ENCODE measurements at regions not wholly inside any gene's neighbourhood (a gene's known extent, or its start where the extent isn't known, plus 50 kb on each side); places are given as distances from the start of the nearest gene placed in this dataset.
"Not testable (repeated sequence)": the region's sequence is repeated elsewhere in the genome, so short reads cannot be mapped to it uniquely, and the experiment has no call there.

- DNase-seq: no peak
Observed at GRCh38 chr10:4429571-4429970, 396.4 kb upstream of the AKR1E2 start.

GRCh38 chr10:4427532-4427931 is 398.5 kb upstream of the AKR1E2 start:
- no peak for DNase-seq

- DNase-seq: no peak
Observed at GRCh38 chr10:4426866-4427265, 399.1 kb upstream of the AKR1E2 start.

GRCh38 chr10:4409319-4409718 is 416.7 kb upstream of the AKR1E2 start:
- no peak for DNase-seq

- DNase-seq: no peak
Observed at GRCh38 chr10:4407783-4408182, 418.2 kb upstream of the AKR1E2 start.

- no peak for DNase-seq
Observed at GRCh38 chr10:4405828-4406227, 420.2 kb upstream of the AKR1E2 start.

GRCh38 chr10:4403638-4404252 is 422.3 kb upstream of the AKR1E2 start:
- DNase-seq: no peak

- DNase-seq: not testable (repeated sequence)
Observed at GRCh38 chr10:4401080-4401479, 424.9 kb upstream of the AKR1E2 start.

GRCh38 chr10:4399556-4399955 is 426.5 kb upstream of the AKR1E2 start:
- no peak for DNase-seq

- DNase-seq: no peak
Observed at GRCh38 chr10:4398602-4399001, 427.4 kb upstream of the AKR1E2 start.

- DNase-seq: no peak
Observed at GRCh38 chr10:4397337-4397736, 428.7 kb upstream of the AKR1E2 start.

- DNase-seq: no peak
Observed at GRCh38 chr10:4396401-4397283, 429.4 kb upstream of the AKR1E2 start.

GRCh38 chr10:4395731-4396130 is 430.3 kb upstream of the AKR1E2 start:
- DNase-seq: no peak

- DNase-seq: not testable (repeated sequence)
Observed at GRCh38 chr10:4394455-4394854, 431.6 kb upstream of the AKR1E2 start.

GRCh38 chr10:4391683-4392082 is 434.3 kb upstream of the AKR1E2 start:
- DNase-seq: no peak

- DNase-seq: no peak
Observed at GRCh38 chr10:4390219-4390618, 435.8 kb upstream of the AKR1E2 start.

- DNase-seq: no peak
Observed at GRCh38 chr10:4385231-4385870, 440.7 kb upstream of the AKR1E2 start.

GRCh38 chr10:4384245-4384644 is 441.8 kb upstream of the AKR1E2 start:
- DNase-seq: no peak

- no peak for DNase-seq
Observed at GRCh38 chr10:4383651-4384098, 442.3 kb upstream of the AKR1E2 start.

- no peak for DNase-seq
Observed at GRCh38 chr10:4382811-4383210, 443.2 kb upstream of the AKR1E2 start.

- no peak for DNase-seq
Observed at GRCh38 chr10:4373612-4374011, 452.4 kb upstream of the AKR1E2 start.

- DNase-seq: no peak
Observed at GRCh38 chr10:4373098-4373497, 452.9 kb upstream of the AKR1E2 start.

- no peak for DNase-seq
Observed at GRCh38 chr10:4372601-4373000, 453.4 kb upstream of the AKR1E2 start.
